NOMO-1 treated with DMSO at 0.1 percent for 48 hours (cell line): ENCODE measurements at regions not wholly inside any gene's neighbourhood (a gene's known extent, or its start where the extent isn't known, plus 50 kb on each side); places are given as distances from the start of the nearest gene placed in this dataset.
A peak's percentile ranks its signal among the peaks of the same experiment; 100 is the strongest.

Experiments used
- DNase-seq: peaks from one replicate; lab custom pipeline; 2025; ENCODE audit not compliant: unreplicated experiment; lab: John Stamatoyannopoulos, UW

DNA sequence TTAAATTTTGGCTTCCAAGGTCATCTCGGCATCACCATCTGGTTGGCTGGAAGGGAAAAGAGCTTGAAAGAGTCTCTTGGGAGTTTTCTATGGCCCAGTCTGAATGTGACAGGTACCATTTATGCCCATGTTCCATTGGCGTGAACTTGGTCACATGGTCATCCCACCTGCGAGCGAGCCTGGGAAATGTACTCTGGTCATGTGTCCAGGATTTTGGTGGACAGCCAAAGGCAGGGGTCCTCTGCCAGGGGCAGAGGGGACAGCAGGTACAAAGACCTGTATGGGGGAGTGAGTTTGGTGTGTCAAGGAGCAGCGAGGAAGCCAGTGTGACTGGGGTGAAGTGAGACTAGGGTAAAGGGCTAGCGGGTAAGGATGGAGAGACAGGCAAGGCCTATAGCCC lies 112.6 kb downstream of the CDC5L start:
- DNase-seq = no peak

DNA sequence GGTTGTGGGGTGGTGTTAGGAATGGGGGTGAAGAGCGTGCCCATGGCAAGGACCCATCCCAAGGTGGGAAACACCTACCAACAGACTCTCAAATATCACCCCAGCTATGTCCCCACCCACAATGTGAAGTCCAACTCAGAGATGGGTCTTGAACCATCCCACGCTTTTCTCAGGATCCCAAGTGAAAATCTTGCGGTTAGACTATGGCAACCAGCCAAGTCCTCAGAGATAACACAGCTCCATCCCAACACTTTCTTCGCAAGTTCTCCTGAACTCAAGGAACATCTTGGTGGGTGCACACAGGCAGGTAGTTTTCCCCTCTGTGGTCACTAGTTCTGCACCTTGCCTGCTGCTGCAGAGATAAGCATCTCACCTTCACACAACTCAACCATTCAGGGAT lies 116.0 kb downstream of the CDC5L start:
- DNase-seq = no peak

- peak; percentile 28 for DNase-seq
These were observed 116.8 kb downstream of the CDC5L start for GRCh38 chr6:44504301-44504791.

DNA sequence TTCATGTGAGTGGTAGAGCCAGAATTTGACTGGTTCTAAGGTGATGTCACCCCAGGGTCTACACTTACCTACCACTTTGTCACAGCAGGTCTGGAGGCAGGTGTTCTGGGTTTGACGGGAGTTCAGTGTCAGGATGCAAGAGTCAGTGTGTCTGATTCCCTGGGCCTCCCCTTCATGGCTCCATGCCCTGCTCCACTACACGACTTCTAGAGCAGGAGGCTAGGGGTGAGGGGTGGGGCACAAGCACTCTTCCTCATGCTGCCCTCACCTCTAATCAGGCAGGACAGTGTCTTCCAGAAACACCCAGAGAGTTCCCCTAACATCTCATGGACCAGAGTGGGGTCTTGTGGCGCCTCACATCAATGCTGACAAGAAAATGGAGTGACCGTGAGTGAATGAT lies 118.2 kb downstream of the CDC5L start:
- DNase-seq = no peak

- DNase-seq = no peak
These were observed 119.5 kb downstream of the CDC5L start for GRCh38 chr6:44507014-44507413.

DNA sequence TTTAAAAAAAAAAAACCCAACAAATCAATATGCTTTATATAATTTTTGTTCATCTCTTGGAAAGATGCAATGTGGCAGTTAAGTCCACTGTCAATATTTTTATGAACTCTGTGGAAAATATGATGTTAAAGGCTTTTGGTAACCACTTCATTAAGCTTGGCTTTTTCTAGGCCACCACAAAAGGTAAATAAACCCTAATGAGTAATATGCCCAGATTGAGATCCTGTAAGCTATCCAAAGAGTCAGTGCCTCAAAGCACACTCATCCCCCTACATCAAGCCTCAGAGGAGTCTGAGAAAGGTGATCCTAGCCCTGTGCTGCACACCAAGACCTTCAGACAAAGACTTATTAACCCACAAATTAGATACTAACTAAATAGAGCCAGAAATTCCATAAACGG lies 121.1 kb downstream of the CDC5L start:
- DNase-seq = no peak

- DNase-seq = no peak
These were observed 123.6 kb downstream of the CDC5L start for GRCh38 chr6:44511126-44511525.

- no peak for DNase-seq
These were observed 125.6 kb downstream of the CDC5L start for GRCh38 chr6:44512868-44513741.

DNA sequence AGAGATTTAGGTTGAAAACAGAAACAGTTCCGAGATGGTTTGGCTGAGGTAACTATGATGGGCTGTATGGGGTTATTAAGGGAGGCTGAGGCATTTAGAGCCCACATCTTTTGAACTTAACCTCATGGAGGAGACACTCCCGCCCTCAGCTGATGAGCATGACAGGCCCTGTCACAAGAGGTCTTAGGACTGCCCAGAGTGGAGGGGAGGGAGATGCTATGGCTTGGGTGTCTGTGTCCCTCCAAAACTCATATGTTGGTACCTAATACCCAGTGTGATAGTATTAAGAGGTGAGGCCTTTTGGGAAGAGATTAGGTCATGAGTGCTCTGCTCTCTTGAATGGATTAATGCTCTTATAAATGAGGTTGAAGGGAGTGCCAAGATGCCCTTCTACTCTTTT lies 126.6 kb downstream of the CDC5L start:
- DNase-seq = no peak

DNA sequence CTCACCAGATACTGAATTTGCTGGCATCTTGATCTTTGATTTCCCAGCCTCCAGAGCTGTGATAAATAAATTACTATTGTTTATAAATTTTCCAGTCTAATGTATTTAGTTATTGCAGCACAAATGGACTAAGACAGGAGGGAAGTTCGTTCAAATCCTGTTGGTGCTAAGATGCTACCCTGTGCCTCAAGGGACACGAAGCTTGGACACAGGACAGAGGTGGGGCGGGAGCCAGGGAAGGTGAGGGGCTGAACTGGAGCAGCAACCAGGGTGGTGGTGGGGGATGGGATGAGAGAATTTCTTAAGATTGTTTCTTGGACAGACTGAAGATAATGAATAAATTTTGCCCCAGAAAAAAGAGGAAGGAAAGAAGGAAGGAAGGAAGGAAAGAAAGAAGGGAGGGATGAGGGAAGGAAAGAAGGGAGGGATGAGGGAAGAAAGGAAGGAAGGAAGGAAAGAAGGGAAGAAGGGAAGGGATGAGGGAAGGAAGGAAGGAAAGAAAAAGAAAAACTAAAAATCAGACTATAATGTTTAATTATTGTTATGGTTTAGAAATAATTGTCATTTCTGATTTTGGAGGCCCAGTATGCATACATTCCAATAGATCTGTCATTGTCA lies 127.2 kb downstream of the CDC5L start:
- no peak for DNase-seq

- peak; percentile 36 for DNase-seq
These were observed 135.4 kb downstream of the CDC5L start for GRCh38 chr6:44522871-44523270.

GRCh38 chr6:44524476-44525227 lies 137.1 kb downstream of the CDC5L start:
- no peak for DNase-seq

- DNase-seq = no peak
These were observed 138.3 kb downstream of the CDC5L start for GRCh38 chr6:44525761-44526351.

GRCh38 chr6:44527181-44527580 lies 139.7 kb downstream of the CDC5L start:
- peak; percentile 96 for DNase-seq

- DNase-seq = no peak
These were observed 140.3 kb downstream of the CDC5L start for GRCh38 chr6:44527583-44528369.

DNA sequence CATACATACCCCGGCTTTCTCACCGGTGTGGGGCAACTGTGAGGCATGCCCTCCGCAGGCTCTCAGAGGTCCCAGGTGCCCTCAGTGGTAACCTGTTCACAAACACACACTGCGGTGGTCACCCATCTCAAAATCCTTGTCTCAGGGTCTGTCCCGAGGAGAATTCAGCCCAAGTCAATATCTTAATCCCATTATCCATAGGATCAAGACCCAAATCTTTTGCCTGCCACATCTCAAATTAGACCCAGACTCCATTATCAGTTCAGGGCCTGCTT lies 140.8 kb downstream of the CDC5L start:
- DNase-seq = no peak

GRCh38 chr6:44528716-44529115 lies 141.2 kb downstream of the CDC5L start:
- no peak for DNase-seq

DNA sequence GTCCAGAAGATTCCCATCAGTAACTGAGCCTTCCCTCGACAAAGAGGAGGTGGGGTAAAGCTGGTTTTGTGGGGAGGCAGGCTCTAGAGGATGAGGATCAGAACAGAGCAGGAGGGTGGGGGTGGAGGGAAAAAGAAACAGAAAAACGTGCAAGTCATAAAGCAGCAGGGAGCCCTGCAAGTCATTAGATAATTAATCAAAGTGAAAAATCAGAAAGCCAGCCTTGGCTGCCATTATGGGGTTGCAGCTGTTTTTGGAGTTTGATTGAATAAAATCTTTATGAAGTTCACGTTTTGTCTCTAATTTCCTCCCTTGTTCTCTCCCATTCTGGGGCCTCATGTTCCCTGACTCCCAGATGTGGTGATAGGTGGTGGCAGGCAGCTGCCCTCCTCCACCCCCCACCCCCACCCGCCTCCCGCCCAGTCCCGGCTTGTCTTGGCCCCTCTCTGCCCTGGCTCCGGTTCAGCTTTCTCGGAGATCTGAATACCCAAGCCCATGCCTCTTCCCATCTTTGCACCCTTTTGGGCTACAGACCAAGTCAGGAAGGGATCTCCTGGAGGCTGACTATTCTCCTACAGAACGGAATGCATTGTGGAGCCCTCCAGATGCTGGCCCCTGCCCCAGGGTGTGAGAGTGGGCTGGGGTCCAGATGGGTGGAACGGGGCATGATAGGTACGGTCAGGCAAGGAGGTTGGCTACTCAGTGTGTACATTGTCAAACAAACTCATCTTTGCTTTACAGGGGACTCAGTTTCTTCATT lies 141.8 kb downstream of the CDC5L start:
- DNase-seq = no peak

DNA sequence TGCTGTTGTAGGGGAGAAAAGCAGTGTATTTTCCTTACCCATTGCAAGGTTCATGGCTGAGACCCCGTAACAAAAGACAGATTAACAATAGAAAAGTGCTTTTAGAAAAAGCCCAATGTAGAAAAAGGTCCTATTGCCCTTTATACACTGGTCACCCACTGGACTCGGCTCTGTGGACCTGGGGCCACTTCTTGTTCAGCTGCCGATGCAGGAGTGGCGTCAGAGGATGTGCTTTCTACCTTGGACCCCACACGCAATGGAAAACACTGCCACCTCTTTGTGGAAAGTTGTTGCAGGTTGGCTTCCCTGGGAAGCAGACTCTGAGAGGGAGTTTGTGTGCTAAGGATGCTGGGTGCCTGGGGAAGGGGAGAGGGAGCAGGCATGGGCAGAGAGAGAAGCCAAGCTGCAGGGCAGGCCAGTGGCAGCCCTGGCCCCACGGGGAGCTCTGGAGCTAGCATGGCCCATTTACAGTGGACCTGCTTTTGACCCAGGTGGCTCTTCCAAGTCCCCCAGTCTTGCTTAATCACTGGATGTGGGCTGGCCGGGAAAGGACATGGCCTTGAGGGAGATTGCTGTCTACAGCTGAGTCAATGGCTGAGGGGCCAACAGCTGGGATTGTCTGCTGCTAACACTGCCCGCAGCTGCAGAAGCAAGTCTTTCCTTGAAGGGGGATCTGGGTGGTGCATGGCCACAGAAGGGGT lies 142.9 kb downstream of the CDC5L start:
- DNase-seq = no peak

DNA sequence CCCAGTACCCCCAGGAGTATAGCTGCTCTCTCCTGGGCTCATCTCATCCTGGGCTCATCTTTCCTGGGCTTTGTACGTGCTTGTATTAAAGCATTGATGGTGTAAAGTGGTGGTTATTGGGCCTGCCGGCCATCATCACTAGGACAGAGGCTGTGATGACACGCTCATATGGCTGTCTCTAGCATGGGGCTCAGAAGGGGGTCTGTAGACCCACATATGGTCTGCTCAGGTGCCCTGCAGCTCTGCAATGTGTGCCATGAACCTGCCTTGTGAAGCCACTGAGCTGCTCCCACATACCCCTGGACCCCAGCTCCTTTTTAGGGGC lies 143.4 kb downstream of the CDC5L start:
- no peak for DNase-seq
